GM19463 (cell line): ENCODE measurements at regions not wholly inside any gene's neighbourhood (a gene's known extent, or its start where the extent isn't known, plus 50 kb on each side); places are given as distances from the start of the nearest gene placed in this dataset.

Source experiments
- ATAC-seq: cut with Tn5 transposase; IDR thresholded peaks from one replicate; pipeline ENCODE4 v1.9.1; 2021; ENCODE audit warnings: mild to moderate bottlenecking, moderate library complexity; ENCODE audit not compliant: unreplicated experiment

- ATAC-seq = no peak
Measured at GRCh38 chr17:73723317-73723716, 79.1 kb upstream of the SDK2 start.

DNA sequence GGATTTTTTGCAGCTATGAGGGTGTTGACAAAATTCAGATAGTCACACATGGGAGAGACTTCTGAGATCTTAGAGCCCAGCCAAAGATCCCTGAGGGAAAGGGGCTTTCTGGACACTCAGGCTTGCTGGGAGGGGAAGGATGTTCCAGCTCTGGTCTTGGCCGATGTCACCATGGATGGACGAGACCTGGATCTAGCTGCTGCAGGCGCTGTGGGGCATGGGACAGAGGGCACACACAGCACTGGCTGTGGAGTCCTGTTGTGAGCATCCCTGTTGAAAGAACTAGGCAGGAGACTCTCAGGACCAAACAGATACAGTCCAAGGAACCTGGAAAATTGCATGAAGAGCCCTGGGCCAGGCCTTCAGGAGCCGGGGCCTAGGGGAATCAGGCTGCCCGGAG is 80.1 kb upstream of the SDK2 start:
- ATAC-seq = no peak

DNA sequence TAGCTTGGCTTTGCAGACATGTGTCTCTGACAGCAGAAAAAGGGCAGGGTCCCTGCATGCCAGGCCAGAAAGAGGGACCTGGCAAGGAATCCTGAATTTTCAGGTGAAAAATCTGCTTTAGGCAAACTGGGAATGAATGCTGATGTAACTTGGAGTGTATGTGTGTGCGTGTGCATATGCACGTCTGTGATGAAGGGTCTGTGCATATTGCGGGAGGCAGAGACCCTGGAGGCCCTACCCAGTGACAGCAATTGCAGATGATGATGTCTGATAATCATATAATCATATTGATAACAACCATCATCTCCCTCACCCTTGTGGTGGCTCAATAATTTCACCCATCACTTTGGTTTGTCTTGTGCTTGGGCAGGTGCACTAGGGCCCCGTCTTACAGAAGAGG is 80.7 kb upstream of the SDK2 start:
- ATAC-seq = no peak

DNA sequence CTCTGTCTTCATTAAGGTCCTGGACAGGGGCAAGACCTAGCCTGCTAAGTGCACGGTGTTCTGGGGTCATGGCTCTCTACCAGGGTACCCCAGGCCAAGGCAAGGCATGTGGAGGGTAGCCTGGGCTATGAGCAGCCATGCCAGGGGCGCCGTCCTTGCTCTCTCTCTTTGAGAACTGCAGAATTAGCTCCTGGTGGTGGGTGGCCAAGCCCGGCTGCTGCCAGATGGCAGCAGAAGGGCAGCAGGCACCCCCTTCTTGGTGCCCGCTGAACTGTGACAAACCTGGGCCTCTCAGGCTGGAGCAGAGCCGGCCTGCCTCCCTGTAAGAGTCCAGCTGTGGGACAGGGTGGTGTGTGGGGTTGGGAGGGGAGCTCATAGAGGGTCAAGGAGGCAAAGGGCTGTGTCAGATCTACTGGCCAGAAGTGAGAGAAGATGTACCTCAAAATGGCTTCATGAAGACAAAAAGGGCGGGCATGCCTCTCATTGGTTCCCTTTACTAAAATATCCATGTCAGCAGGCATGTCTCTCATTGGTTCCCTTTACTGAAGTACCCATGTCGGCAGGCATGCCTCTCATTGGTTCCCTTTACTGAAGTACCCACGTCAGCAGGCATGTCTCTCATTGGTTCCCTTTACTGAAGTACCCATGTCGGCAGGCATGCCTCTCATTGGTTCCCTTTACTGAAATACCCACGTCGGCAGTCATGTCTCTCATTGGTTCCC is 81.7 kb upstream of the SDK2 start:
- ATAC-seq = no peak

- ATAC-seq = no peak
Measured at GRCh38 chr17:73727941-73728340, 83.7 kb upstream of the SDK2 start.

- ATAC-seq = no peak
Measured at GRCh38 chr17:73729101-73729500, 84.9 kb upstream of the SDK2 start.

DNA sequence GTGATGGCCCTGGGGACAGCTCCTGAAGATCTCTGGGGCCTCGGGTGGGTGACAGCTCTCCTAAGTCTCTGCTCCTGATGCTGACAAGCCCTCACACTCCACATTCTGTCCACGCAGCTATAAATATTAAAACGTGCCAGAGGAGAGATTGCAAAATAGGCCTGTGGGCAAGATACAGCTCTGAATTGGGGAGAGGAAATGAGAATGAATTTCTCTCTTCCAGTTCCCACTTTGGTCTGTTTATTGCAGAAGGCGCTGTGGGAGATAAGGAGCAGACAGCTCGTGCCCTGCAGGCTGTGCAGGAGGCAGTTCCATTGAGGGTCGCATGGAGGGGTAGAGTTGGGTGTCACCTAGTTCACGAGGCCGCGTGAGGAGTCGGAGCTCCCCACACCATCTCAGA is 87.5 kb upstream of the SDK2 start:
- no peak for ATAC-seq

DNA sequence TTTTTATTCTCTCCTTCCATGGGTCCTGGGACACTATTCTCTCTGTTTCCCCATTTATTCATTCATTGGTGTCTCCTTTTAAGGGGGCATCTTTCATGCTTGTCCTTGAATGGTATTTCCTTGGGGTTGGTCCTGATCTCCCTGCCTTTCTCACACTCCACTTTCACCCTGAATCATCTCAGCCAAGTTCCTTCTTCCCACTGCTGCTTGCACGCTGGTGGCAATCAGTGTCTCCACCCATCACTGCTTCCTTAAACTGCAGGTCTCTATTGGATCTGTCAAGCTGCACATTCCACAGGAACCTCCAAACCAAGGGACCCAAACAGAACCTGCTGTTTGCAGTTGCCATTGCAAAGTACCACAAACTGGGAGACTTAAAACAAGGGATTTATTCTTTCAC is 89.3 kb upstream of the SDK2 start:
- no peak for ATAC-seq

GRCh38 chr17:73735245-73735644 is 91.0 kb upstream of the SDK2 start:
- ATAC-seq = no peak

DNA sequence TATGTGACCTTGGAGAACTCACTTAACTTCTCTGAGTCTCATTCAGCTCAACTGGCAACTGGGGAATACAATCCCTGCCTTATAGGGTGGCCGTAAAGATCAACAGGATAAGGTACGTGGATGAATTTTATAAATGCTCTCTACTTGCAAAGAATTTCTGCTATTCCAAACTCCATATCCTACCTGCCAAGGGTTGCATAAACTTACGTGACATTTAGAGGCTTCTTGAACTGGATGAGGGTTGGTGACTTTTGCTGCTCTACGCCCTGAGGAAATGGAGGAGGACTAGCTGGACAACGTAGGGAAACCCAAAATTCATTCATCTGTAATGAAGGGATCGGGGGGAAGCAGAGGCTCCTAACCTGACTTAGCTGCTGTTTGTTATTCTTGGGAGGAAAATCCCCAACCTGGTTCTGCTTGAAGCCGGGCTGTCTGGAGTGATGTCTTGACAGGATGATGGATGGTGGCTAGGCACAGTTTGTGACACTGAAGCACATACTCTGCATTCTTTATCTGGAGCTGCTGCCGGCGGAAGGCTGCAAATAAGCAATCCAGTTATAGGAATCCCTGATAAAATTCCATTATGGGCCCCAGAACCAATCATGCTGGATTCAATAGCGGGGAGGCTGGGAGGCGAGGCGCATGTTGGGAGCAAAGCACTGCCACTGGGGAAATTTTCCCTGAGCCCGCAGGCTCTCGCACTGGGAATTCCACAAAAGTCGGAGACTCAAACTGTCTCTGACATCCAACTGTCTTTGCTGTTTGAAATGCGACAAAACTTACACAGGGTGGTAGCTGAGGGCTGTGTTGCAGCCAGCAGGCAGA is 94.7 kb upstream of the SDK2 start:
- ATAC-seq = no peak

GRCh38 chr17:73740370-73740769 is 96.1 kb upstream of the SDK2 start:
- no peak for ATAC-seq

- ATAC-seq = no peak
Measured at GRCh38 chr17:73742948-73743381, 98.7 kb upstream of the SDK2 start.

DNA sequence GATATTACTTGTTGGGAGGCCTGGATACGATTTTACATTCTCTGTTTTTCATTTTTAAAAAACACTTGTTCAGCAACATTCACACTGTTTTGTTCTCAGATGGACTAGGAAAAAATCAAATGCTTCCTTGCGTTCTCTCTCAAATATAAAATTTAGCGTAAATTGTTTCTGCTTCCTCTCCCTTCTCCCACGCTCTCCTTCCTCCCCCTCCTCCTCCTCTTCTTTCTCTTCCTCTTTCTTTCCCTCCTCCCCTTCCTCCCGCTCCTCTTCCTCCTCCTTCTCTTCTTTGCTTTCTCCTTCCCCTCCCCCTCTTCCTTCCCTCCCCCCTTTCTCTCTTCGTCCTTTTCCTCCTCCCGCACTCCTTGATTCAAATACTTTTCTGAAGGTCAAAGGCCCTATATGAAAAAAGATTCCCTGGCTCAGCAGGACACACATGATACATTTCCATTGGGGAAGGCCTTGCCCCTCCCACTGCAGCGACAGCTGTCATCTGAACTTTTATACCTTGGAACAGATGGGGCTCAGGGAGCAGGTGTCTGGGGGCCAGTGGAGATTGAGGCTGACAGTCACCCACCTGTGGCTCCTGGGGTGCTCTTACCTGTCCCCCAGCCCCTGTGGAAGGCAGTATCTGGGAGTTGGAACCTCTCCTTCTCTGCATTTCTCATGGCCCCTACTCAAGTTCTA is 99.4 kb upstream of the SDK2 start:
- ATAC-seq = no peak

GRCh38 chr17:73744411-73744810 is 100.2 kb upstream of the SDK2 start:
- ATAC-seq = no peak

GRCh38 chr17:73746314-73747073 is 102.2 kb upstream of the SDK2 start:
- no peak for ATAC-seq

DNA sequence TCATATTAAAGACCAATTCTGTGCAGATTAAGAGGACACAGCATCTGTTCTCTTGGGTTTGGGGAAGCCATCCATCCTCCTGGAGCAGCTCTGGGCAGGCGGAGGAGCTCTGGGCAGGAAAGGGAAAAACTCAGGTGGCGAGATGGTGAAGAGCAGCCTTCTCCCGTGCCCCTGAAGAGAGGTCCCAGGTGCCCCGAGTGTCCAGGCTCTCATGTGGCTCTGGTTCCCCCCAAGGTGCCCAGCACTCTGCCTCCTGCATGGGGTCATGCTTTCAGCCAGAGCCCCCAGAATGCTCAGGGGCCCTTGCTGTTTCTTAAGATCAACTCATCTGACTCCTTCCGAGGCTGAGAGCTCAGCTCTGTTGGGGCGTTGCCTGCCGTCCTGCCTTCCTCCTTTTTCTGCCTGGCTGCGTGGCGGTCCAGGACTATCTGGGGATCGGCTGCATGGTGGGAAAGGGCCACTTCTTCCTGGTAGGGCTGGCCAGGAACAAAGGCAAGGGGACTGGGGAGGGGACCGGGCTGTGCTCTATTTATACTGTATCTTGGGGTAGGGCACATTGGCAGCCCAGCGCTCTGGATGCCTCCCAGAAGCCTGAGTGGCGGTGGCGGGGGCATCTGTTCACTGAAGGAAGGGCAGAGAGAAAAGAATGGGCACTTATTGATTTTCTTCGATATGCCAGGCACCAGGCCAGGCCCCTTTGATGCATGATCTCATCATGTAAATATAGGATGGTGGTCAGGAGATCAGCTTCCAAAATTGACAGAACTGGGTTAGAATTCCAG is 103.2 kb upstream of the SDK2 start:
- no peak for ATAC-seq

- no peak for ATAC-seq
Measured at GRCh38 chr17:73748508-73748907, 104.3 kb upstream of the SDK2 start.

DNA sequence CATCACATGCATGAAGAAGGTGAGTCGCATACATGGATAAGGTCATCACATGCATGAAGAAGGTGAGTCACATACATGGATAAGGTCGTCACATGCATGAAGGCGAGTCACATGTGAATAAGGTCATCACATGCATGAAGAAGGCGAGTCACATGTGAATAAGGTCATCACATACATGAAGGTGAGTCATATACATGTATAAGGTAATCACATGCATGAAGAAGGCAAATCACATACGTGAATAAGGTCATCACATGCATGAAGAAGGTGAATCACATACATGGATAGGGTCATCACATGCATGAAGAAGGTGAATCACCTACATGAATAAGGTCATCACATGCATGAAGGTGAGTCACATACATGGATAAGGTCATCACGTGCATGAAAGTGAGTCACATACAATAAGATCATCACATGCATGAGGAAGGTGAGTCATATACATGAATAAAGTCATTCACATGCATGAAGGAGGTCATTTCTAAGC is 105.1 kb upstream of the SDK2 start:
- ATAC-seq = no peak

GRCh38 chr17:73749928-73750605 is 105.8 kb upstream of the SDK2 start:
- no peak for ATAC-seq

DNA sequence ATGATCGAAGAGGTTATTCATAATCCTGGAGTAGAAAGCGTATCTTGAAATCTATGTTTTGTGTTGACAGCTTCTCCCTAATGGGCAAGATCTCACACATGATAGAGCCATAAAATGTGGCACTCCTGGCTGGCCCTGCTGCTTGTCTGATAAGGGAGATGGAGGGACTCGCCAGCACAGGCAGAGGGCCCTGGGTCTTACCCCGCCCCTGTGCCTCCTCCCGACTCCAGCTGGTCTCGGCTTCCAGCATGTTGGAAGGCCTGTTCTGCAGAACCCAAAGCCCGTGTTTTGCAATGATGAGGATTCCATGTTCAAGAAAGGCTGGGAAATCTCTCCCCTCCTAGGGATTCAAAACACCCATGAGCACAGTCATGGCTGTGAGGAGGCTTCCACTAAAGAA is 106.7 kb upstream of the SDK2 start:
- no peak for ATAC-seq
